GM19467 (cell line): ENCODE measurements at regions not wholly inside any gene's neighbourhood (a gene's known extent, or its start where the extent isn't known, plus 50 kb on each side); places are given as distances from the start of the nearest gene placed in this dataset.
"Not testable (repeated sequence)": the region's sequence is repeated elsewhere in the genome, so short reads cannot be mapped to it uniquely, and the experiment has no call there.

Source experiments
- ATAC-seq: cut with Tn5 transposase; IDR thresholded peaks from one replicate; pipeline ENCODE4 v1.9.1; 2021; ENCODE audit warnings: mild to moderate bottlenecking, moderate library complexity; ENCODE audit not compliant: unreplicated experiment

- ATAC-seq = no peak
These were observed 913.5 kb downstream of the TDRD15 start for GRCh38 chr2:22037274-22037673.

GRCh38 chr2:22043784-22044183, 920.0 kb downstream of the TDRD15 start:
- ATAC-seq = no peak

- ATAC-seq = no peak
These were observed 932.2 kb downstream of the TDRD15 start for GRCh38 chr2:22055784-22056620.

- ATAC-seq = no peak
These were observed 932.9 kb downstream of the TDRD15 start for GRCh38 chr2:22056621-22057132.

GRCh38 chr2:22062679-22063078, 938.9 kb downstream of the TDRD15 start:
- ATAC-seq = no peak

- ATAC-seq = no peak
These were observed 952.7 kb downstream of the TDRD15 start for GRCh38 chr2:22076454-22076853.

GRCh38 chr2:22078701-22079100, 954.9 kb downstream of the TDRD15 start:
- no peak for ATAC-seq

- no peak for ATAC-seq
These were observed 955.8 kb downstream of the TDRD15 start for GRCh38 chr2:22079583-22079982.

GRCh38 chr2:22086726-22087125, 963.0 kb downstream of the TDRD15 start:
- no peak for ATAC-seq

GRCh38 chr2:22103617-22104016, 979.8 kb downstream of the TDRD15 start:
- ATAC-seq = not testable (repeated sequence)

- no peak for ATAC-seq
These were observed 986.5 kb downstream of the TDRD15 start for GRCh38 chr2:22110244-22110651.

GRCh38 chr2:22124003-22124402, 1000.2 kb downstream of the TDRD15 start:
- no peak for ATAC-seq

- no peak for ATAC-seq
These were observed 1002.3 kb downstream of the TDRD15 start for GRCh38 chr2:22126106-22126505.

- no peak for ATAC-seq
These were observed 1003.2 kb downstream of the TDRD15 start for GRCh38 chr2:22126978-22127377.

- no peak for ATAC-seq
These were observed 1010.7 kb downstream of the TDRD15 start for GRCh38 chr2:22134421-22134820.

- no peak for ATAC-seq
These were observed 1012.7 kb downstream of the TDRD15 start for GRCh38 chr2:22136446-22136845.

GRCh38 chr2:22143840-22144239, 1020.1 kb downstream of the TDRD15 start:
- no peak for ATAC-seq

GRCh38 chr2:22153931-22154613, 1030.3 kb downstream of the TDRD15 start:
- no peak for ATAC-seq

GRCh38 chr2:22156661-22157060, 1032.9 kb downstream of the TDRD15 start:
- not testable (repeated sequence) for ATAC-seq

GRCh38 chr2:22167256-22167655, 1043.5 kb downstream of the TDRD15 start:
- no peak for ATAC-seq

- no peak for ATAC-seq
These were observed 1051.2 kb downstream of the TDRD15 start for GRCh38 chr2:22175003-22175402.

- no peak for ATAC-seq
These were observed 1061.5 kb downstream of the TDRD15 start for GRCh38 chr2:22185251-22185650.
